AG10803 (cell line): ENCODE measurements at regions not wholly inside any gene's neighbourhood (a gene's known extent, or its start where the extent isn't known, plus 50 kb on each side); places are given as distances from the start of the nearest gene placed in this dataset.
A peak's percentile ranks its signal among the peaks of the same experiment; 100 is the strongest.

Source experiments
- DNase-seq: peaks from one replicate; pipeline ENCODE4 v3.0.0; 2010; ENCODE audit warnings: low read depth
- H3K4me3 ChIP-seq: 2 replicates; pipeline ENCODE4 v1.5.1; 2011; ENCODE audit warnings: mild to moderate bottlenecking, low read length, control low read depth
- CTCF ChIP-seq: conservative IDR thresholded peaks from 2 replicates; pipeline ENCODE4 v1.5.1; 2011; ENCODE audit warnings: mild to moderate bottlenecking, low read length, control low read depth, inconsistent platforms

- peak; percentile 76 for DNase-seq
- no peak for TF ChIP-seq CTCF
- H3K4me3 ChIP-seq = peak overlapping the region; percentile 10
Measured at GRCh38 chr4:147050356-147050765, 104.7 kb upstream of the TTC29 start.

GRCh38 chr4:147052361-147052760 lies 106.7 kb upstream of the TTC29 start:
- TF ChIP-seq CTCF = no peak
- no peak for DNase-seq
- no peak overlapping the region for H3K4me3 ChIP-seq

GRCh38 chr4:147054228-147054872 lies 108.7 kb upstream of the TTC29 start:
- DNase-seq = no peak
- H3K4me3 ChIP-seq = no peak overlapping the region
- no peak for TF ChIP-seq CTCF

DNA sequence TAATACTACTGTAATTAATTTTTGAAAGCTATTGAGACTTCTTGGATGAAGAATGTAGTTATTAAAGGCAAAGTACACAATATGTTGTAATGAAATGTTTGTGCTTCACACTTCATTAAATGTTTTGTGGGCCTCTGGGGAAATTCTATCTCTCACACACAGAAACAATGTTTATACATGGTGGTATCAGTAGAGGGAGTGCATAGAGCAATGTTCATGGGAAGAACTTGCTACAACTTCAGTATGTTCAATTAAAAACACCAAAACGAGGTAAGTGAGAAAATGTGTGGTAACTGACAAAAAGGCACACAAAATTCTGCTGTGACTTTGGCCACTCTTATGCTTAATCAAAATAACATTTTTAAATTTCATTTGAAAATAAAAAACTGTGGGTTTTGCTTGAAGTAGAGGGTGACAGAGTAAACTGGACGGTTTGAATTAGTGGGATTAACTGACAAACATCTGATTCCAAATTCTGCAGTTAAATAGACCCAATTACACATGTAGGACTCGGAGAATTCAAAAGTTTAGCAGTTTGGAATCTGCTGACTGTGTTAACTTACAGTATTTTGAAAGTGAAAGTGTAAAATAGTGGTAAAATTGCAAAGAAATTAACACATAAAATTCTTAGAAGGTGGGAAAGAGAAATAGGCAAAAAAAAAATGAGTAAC lies 111.4 kb upstream of the TTC29 start:
- peak; percentile 52 for TF ChIP-seq CTCF
- H3K4me3 ChIP-seq = peak overlapping the region; percentile 44
- peak; percentile 43 for DNase-seq

GRCh38 chr4:147057611-147058190 lies 112.0 kb upstream of the TTC29 start:
- TF ChIP-seq CTCF = no peak
- peak overlapping the region; percentile 44 for H3K4me3 ChIP-seq
- DNase-seq = peak; percentile 41

DNA sequence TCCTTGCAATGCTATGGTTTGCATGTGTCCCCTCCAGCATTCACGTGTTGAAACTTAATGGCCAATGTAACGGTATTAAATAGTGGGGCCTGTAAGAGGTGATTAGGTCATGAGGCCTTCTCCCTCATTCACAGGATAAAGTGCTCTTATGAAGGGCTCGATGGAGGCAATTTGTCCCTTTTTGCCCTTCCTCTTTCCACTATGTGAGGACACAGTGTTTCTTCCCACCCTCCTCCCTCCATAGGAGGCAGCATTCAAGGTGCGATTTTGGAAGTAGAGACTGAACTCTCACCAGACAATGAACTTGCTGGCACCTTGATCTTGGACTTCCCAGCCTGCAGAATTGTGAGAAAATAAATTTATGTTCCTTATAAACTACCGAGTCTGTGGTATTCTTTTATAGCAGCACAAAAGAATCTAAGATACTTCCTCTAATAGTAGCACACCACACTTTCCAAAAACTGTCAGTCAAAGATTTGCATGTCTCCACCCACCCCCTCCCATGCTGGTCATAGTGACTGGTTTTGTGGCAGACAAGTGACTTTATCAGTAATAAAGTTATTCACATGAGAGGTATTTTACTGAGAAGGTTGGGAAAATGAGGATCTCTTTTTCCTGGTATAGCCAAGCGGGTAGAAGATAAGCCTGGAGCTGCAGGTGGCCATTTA lies 113.5 kb upstream of the TTC29 start:
- no peak for TF ChIP-seq CTCF
- H3K4me3 ChIP-seq = no peak overlapping the region
- no peak for DNase-seq
